ENCODE measurements at regions not wholly inside any gene's neighbourhood (a gene's known extent, or its start where the extent isn't known, plus 50 kb on each side); places are given as distances from the start of the nearest gene placed in this dataset.

- ChIA-PET POLR2A (no interaction called here), CTCF (interaction anchor here (2.5 kb wide), 1 partner anchor 11 kb away, joined by 10 read pairs; no protein-coding TSS in a partner anchor)
- Histone ChIP-seq H4K20me1 (ENCODE audit: insufficient read depth) (no peaks in the 10 kb centered on the region), H3K4me3 (ENCODE audit: low read depth in 2 of 2, low read length in 1 of 2) (no peak overlapping the region), H3K27ac (ENCODE audit: low read depth in 2 of 2, low read length in 1 of 2) (no peak overlapping the region), H3K36me3 (replicated peaks in 1 of 2; ENCODE audit: control insufficient read depth in 1 of 2, insufficient read depth in 2 of 2, low read length in 1 of 2) (no peaks in the 10 kb centered on the region), H3K9me3 (no peaks in the 10 kb centered on the region), H3K9ac (no peak overlapping the region), H2AFZ (ENCODE audit: low read depth) (no peak overlapping the region), H3K9me2 (no peaks in the 10 kb centered on the region), H3K27me3 (ENCODE audit: insufficient read depth) (peaks cover 23% of the 10 kb centered on the region; the same call in 1 of the 2 replicates), H3F3A (replicated peaks; ENCODE audit: insufficient read depth) (no peaks in the 10 kb centered on the region), H3K4me1 (ENCODE audit: control insufficient read depth in 1 of 2, insufficient read depth in 2 of 2, low read depth in 1 of 2, low read length in 1 of 2) (no peaks in the 10 kb centered on the region), H3K4me2 (no peak overlapping the region), H3K79me2 (ENCODE audit: insufficient read depth) (no peaks in the 10 kb centered on the region)
- TF ChIP-seq JUND (IDR thresholded peaks at IDR 0.05) (no peak), USF2 (IDR thresholded peaks at IDR 0.05; ENCODE audit: borderline replicate concordance, low read depth, low read length) (no peak), TCF12 (IDR thresholded peaks at IDR 0.05) (no peak), SMC3 (IDR thresholded peaks at IDR 0.05; ENCODE audit: low read depth, low read length) (no peak), MAX (IDR thresholded peaks at IDR 0.05; ENCODE audit: low read depth) (no peak), FOXJ3 (CRISPR knock-in tag; IDR thresholded peaks at IDR 0.05) (no peak), FOSL2 (IDR thresholded peaks at IDR 0.05; ENCODE audit: borderline replicate concordance, low read depth) (no peak)
- DNase-seq: no peak
- 10% methylated on average over 1 of the region's 3 CpGs for WGBS (ENCODE audit: low lambda C conversion rate)
Observed at GRCh38 chr2:118232391-118232790, 144.1 kb downstream of the INSIG2 start.

GRCh38 chr2:118231759-118232158 lies 143.5 kb downstream of the INSIG2 start:
- no peaks in the 10 kb centered on the region for H3K9me2 ChIP-seq
- POLR2A ChIA-PET: no interaction called here
- 10% methylated on average over 5 of the region's 6 CpGs for WGBS (ENCODE audit: low lambda C conversion rate)
- TF ChIP-seq MAX (IDR thresholded peaks at IDR 0.05; ENCODE audit: low read depth) (no peak), GABPA (IDR thresholded peaks at IDR 0.05; ENCODE audit: low read depth) (no peak), ELF1 (IDR thresholded peaks at IDR 0.05) (no peak), PBX3 (IDR thresholded peaks at IDR 0.05) (no peak), USF2 (IDR thresholded peaks at IDR 0.05; ENCODE audit: borderline replicate concordance, low read depth, low read length) (no peak), EZH2phosphoT487 (IDR thresholded peaks at IDR 0.05; ENCODE audit: borderline replicate concordance, low read depth) (no peak), REST (IDR thresholded peaks at IDR 0.05; ENCODE audit: low read depth, low read length) (no peak), GATA2 (CRISPR knock-in tag; IDR thresholded peaks at IDR 0.05) (no peak), SMC3 (IDR thresholded peaks at IDR 0.05; ENCODE audit: low read depth, low read length) (no peak), USF1 (IDR thresholded peaks at IDR 0.05; ENCODE audit: borderline replicate concordance, low read depth) (no peak), MEF2A (IDR thresholded peaks at IDR 0.05; ENCODE audit: borderline replicate concordance, low read depth) (no peak), JUND (IDR thresholded peaks at IDR 0.05) (no peak), ZBTB33 (IDR thresholded peaks at IDR 0.05; ENCODE audit: borderline replicate concordance, low read depth) (no peak), RCOR1 (IDR thresholded peaks at IDR 0.05; ENCODE audit: low read length) (no peak), NFIC (IDR thresholded peaks at IDR 0.05; ENCODE audit: borderline replicate concordance) (no peak)

More at GRCh38 chr2:118231759-118232158, 143.5 kb downstream of the INSIG2 start:
- Histone ChIP-seq H3K79me2 (ENCODE audit: insufficient read depth) (no peaks in the 10 kb centered on the region), H3K4me1 (ENCODE audit: control insufficient read depth in 1 of 2, insufficient read depth in 2 of 2, low read depth in 1 of 2, low read length in 1 of 2) (no peaks in the 10 kb centered on the region), H3F3A (replicated peaks; ENCODE audit: insufficient read depth) (no peaks in the 10 kb centered on the region), H3K27me3 (ENCODE audit: insufficient read depth) (peaks cover 28% of the 10 kb centered on the region), H2AFZ (ENCODE audit: low read depth) (no peak overlapping the region), H3K36me3 (replicated peaks in 1 of 2; ENCODE audit: control insufficient read depth in 1 of 2, insufficient read depth in 2 of 2, low read length in 1 of 2) (no peaks in the 10 kb centered on the region), H3K9me3 (no peaks in the 10 kb centered on the region), H3K4me2 (no peak overlapping the region), H3K9ac (no peak overlapping the region), H3K27ac (ENCODE audit: low read depth in 2 of 2, low read length in 1 of 2) (no peak overlapping the region), H4K20me1 (ENCODE audit: insufficient read depth) (no peaks in the 10 kb centered on the region), H3K4me3 (ENCODE audit: low read depth in 2 of 2, low read length in 1 of 2) (no peak overlapping the region)
- DNase-seq: no peak
- CTCF ChIA-PET: interaction anchor here (2.5 kb wide), 1 partner anchor 10 kb away, joined by 10 read pairs; no protein-coding TSS in a partner anchor
